Mucosa of descending colon (tissue), 3 donors: ENCODE measurements at regions not wholly inside any gene's neighbourhood (a gene's known extent, or its start where the extent isn't known, plus 50 kb on each side); places are given as distances from the start of the nearest gene placed in this dataset.
"Not testable (repeated sequence)": the region's sequence is repeated elsewhere in the genome, so short reads cannot be mapped to it uniquely, and the experiment has no call there.

Source experiments
- ATAC-seq: fragments of 200-7000 bp; cut with Tn5 transposase; one replicate; pipeline ENCODE4 v1.9.1; 2020; ENCODE audit warnings: mild to moderate bottlenecking, moderate library complexity
- DNase-seq, 3 donors: peaks; one replicate each; pipeline ENCODE4 v3.0.0-alpha.2; 2020
- H3K36me3 ChIP-seq: fragments of 200-600 bp; one replicate; pipeline ENCODE4 v1.8.0; 2021; ENCODE audit warnings: low read depth, mild to moderate bottlenecking
- H3K4me1 ChIP-seq: fragments of 200-600 bp; one replicate; pipeline ENCODE4 v1.8.0; 2021; ENCODE audit warnings: low read depth, mild to moderate bottlenecking
- H3K4me3 ChIP-seq: fragments of 200-600 bp; one replicate; pipeline ENCODE4 v1.8.0; 2021; ENCODE audit warnings: mild to moderate bottlenecking
- H3K9me3 ChIP-seq: fragments of 200-600 bp; one replicate; pipeline ENCODE4 v1.8.0; 2021; ENCODE audit warnings: mild to moderate bottlenecking
- CTCF ChIP-seq: fragments of 200-600 bp; IDR thresholded peaks from one replicate; pipeline ENCODE4 v1.8.0; 2022; ENCODE audit warnings: antibody characterized with exemption, mild to moderate bottlenecking
- intact Hi-C, 2 donors: fragments of 100-400 bp; cut with DNase I in 1 of 2; cut with micrococcal nuclease in 1 of 2; formaldehyde crosslinking; loops; one replicate each; pipeline versions ENCODE4 v1.11.0 to v1.11.1; 2022; cut with DNase I, micrococcal nuclease
- donor health status: DM: no; HTN: no; CAD: no; lungs with moderate emphysema.
- donor health status: DM: no; HTN: no; CAD: no.
- donor health status: DM: no; HTN: yes; CAD: no.

DNA sequence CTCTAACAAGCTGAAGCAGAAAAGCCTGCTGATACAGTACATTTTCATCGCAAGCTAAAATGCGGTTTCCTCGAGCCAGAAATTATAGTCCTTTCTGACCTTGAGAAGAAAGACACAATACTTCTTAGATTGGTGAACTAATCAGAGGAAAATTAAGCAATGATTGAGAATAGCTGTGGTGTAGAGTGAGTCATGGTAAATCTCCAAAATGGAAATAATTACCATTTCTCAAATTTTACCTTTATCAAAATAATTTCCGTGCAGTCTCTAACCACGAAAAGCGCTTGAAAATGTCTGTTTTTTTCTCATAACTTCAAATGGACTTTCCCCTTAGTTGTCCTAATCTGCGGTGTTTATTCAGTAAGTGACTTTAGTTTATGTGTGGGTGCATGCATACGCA, 190.2 kb downstream of the CPE start:
- ATAC-seq (no peak), DNase-seq (no peak)
- Histone ChIP-seq H3K36me3 (no peaks in the 10 kb centered on the region), H3K4me3 (no peak overlapping the region), H3K9me3 (no peaks in the 10 kb centered on the region), H3K4me1 (no peaks in the 10 kb centered on the region)
- intact Hi-C loops, result no loop called here
- TF ChIP-seq CTCF, result no peak

DNA sequence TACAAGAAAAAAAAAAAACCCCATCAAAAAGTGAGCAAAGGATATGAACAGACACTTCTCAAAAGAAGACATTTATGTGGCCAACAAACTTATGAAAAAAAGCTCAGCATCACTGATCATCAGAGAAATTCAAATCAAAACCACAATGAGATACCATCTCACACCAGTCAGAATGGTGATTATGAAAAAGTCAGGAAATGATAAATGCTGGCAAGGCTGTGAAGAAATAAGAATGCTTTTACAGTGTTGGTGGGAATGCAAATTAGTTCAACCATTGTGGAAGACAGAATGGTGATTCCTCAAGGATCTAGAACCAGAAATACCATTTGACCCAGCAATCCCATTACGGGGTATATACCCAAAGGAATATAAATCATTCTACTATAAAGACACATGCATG, 192.7 kb downstream of the CPE start:
- ATAC-seq, H3K9me3 ChIP-seq, H3K4me3 ChIP-seq, DNase-seq, intact Hi-C loops, H3K36me3 ChIP-seq, H3K4me1 ChIP-seq: not testable (repeated sequence)

DNA sequence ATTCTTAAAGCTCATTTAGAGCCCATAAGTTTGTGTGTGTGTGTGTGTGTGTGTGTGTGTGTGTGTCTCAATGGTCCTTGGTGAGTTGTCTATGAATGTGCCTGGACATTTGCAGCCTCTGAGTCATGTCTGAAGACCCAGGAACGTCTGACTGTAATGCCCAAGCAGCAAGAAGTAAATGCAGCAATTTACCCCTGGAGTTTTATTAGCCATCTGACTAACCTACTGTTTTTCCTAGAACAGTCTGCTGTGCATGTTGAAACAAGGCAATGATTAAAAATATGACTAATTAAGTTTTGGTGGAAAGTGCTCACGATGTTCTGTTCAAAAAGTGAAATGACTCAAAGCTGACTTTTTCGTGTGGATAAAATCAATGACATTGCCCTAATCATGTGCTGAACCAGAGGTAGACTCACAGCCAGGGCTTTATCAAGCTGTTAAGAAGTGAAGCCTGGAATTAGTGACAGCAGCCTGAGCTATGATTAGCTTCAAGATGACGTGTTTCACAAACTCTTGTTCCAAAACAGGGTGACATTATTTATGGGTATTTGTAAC, 201.6 kb downstream of the CPE start:
- no peaks in the 10 kb centered on the region for H3K36me3 ChIP-seq
- intact Hi-C loops, result no loop called here
- H3K9me3 ChIP-seq, result no peaks in the 10 kb centered on the region
- no peaks in the 10 kb centered on the region for H3K4me1 ChIP-seq
- DNase-seq, result no peak
- H3K4me3 ChIP-seq, result no peak overlapping the region
- no peak for ATAC-seq
- no peak for TF ChIP-seq CTCF

DNA sequence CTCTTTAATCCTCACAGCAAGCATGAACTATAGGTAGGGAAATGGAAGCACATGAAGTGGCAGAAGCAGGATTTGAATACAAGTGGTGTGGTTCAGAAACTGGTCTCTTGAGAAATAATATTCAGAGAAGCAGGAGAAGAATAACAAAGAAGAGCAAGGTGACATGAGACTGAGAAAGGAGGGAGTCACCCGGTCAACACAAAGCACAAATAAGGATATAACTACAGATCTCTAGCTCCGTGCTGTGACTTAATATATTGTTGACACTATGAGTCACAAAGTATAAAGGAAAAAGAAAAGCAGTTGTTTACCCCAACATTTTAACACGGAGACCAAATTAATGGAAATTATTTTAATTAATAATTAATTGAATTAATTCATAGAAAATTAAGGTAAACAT, 204.5 kb downstream of the CPE start:
- DNase-seq (no peak), ATAC-seq (no peak)
- Histone ChIP-seq H3K4me1 (no peaks in the 10 kb centered on the region), H3K9me3 (no peaks in the 10 kb centered on the region), H3K4me3 (no peak overlapping the region), H3K36me3 (no peaks in the 10 kb centered on the region)
- TF ChIP-seq CTCF, result no peak
- intact Hi-C loops, result no loop called here

- no peak for TF ChIP-seq CTCF
- ATAC-seq, result no peak
- intact Hi-C loops, result no loop called here
Measured at GRCh38 chr4:165584916-165585315, 206.1 kb downstream of the CPE start.

DNA sequence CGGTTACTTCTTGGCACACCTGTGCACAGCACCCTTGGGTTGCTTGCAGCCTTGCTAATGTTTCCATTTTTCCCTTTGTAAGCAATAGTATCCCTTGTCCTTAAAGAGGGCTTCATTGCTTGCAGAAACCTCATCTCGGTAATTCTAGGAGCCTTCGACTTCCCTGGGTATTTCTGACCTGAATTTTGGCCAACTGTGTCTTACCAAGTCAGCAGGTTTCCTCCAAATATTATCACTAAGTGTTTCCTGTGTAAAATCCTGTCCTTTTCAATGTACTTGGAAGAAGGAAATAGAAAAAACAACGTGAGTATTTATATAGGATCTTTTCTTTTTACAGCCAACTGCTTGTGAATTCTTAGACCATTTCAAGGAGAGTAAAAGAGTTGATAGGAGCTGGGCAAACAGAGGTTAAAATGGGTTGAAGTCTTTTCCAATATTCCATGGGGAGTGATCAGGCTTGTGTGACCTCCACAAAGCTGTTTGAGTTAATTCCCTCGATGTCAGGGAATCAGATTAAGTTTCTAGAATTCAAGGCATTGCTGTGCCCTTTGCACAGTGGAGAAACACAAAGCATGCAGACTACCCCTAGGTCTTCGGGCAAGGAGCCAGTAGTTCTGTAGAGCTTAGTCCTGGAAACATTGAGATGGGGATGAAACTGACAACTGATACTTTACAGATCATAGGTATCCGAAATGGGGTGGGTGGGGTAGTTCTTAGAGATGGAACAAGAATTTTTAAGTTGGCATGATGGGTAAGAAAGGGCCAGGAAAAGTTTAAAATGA, 209.9 kb downstream of the CPE start:
- ATAC-seq, result no peak
- no peak for TF ChIP-seq CTCF

More at GRCh38 chr4:165584916-165585315, 206.1 kb downstream of the CPE start:
- no peak for DNase-seq
- Histone ChIP-seq H3K4me1 (no peaks in the 10 kb centered on the region), H3K4me3 (no peak overlapping the region), H3K36me3 (no peaks in the 10 kb centered on the region), H3K9me3 (no peaks in the 10 kb centered on the region)

More for the DNA sequence above, 209.9 kb downstream of the CPE start:
- Histone ChIP-seq H3K4me1 (no peaks in the 10 kb centered on the region), H3K9me3 (no peaks in the 10 kb centered on the region), H3K4me3 (no peak overlapping the region), H3K36me3 (no peaks in the 10 kb centered on the region)
- DNase-seq, result no peak
- intact Hi-C loops, result no loop called here
